GM12878 (cell line): ENCODE measurements at regions not wholly inside any gene's neighbourhood (a gene's known extent, or its start where the extent isn't known, plus 50 kb on each side); places are given as distances from the start of the nearest gene placed in this dataset.

Source experiments
- ATAC-seq: fragments of 200-7000 bp; cut with Tn5 transposase; 3 replicates; pipeline ENCODE4 v1.9.1; 2020; ENCODE audit warnings: mild to moderate bottlenecking, moderate library complexity
- BruUV-seq: library from RNA; stranded (reverse); fragments of 400-500 nt; replicated peaks from 2 replicates; lab custom pipeline; 2021; lab: Mats Ljungman, UMichigan
- CTCF ChIA-PET: fragments of 300-600 bp; sonication (Branson Sonifier 250); formaldehyde crosslinking; extraction: SDS; loops from one replicate; lab custom pipeline; 2021; ENCODE audit warnings: inconsistent platforms; lab: Yijun Ruan, JAX
- POLR2A ChIA-PET: fragments of 350-600 bp; formaldehyde crosslinking; extraction: SDS; loops from one replicate; lab custom pipeline; 2021; ENCODE audit warnings: inconsistent platforms; lab: Charles Lee
- RAD21 ChIA-PET: fragments of 300-600 bp; sonication (Branson Sonifier 250); formaldehyde crosslinking; loops from one replicate; lab custom pipeline; 2023; ENCODE audit warnings: antibody characterized with exemption; ENCODE audit not compliant: unreplicated experiment; lab: Charles Lee
- SMC1A ChIA-PET: fragments of 300-600 bp; sonication (Branson Sonifier 250); formaldehyde crosslinking; loops from one replicate; lab custom pipeline; 2023; ENCODE audit not compliant: unreplicated experiment, uncharacterized antibody; lab: Charles Lee
- DNase-seq: peaks from one replicate; pipeline ENCODE4 v3.0.0-alpha.2; 2011; ENCODE audit warnings: low read depth, low spot score
- FAIRE-seq: peaks from 3 replicates; lab custom pipeline; 2011; peaks lifted over from hg19 to GRCh38; lab: Jason Lieb, UNC
- H2AFZ ChIP-seq: 2 replicates; pipeline ENCODE4 v1.6.0; 2011; ENCODE audit warnings: low read depth, low read length, control low read depth; ENCODE audit not compliant: control insufficient read depth
- H3K27ac ChIP-seq: 2 replicates; pipeline ENCODE4 v1.5.1; 2011; ENCODE audit warnings: control low read depth; ENCODE audit not compliant: control insufficient read depth, insufficient read depth
- H3K27me3 ChIP-seq, 2 experiments: replicated peaks in 1 of 2; 2 replicates each; pipeline versions ENCODE4 v1.6.0 to v1.6.1; 2011; ENCODE audit warnings: low read length in 1 of 2; ENCODE audit not compliant: control insufficient read depth in 2 of 2, insufficient read depth in 2 of 2
- H3K36me3 ChIP-seq, 2 experiments: 2 replicates each; pipeline ENCODE4 v1.5.1; 2011; ENCODE audit warnings: low read length in 1 of 2; ENCODE audit not compliant: control insufficient read depth in 2 of 2, insufficient read depth in 2 of 2
- H3K4me1 ChIP-seq: 2 replicates; pipeline ENCODE4 v1.6.1; 2011; ENCODE audit warnings: mild to moderate bottlenecking, low read length, moderate library complexity, mixed read lengths; ENCODE audit not compliant: control insufficient read depth, insufficient read depth
- H3K4me2 ChIP-seq: 2 replicates; pipeline ENCODE4 v1.6.0; 2011; ENCODE audit warnings: control low read depth; ENCODE audit not compliant: control insufficient read depth, insufficient read depth
- H3K4me3 ChIP-seq: fragments of 200-600 bp; sonication (generic); 2 replicates; pipeline ENCODE4 v1.5.1; 2016
- H3K79me2 ChIP-seq: 2 replicates; pipeline ENCODE4 v1.6.0; 2011; ENCODE audit warnings: low read length; ENCODE audit not compliant: control insufficient read depth, insufficient read depth
- H3K9ac ChIP-seq: 2 replicates; pipeline ENCODE4 v1.8.0; 2011; ENCODE audit warnings: low read length, control low read depth, mixed read lengths; ENCODE audit not compliant: control insufficient read depth, insufficient read depth
- H3K9me3 ChIP-seq: replicated peaks from 3 replicates; pipeline ENCODE4 v1.5.1; 2011; ENCODE audit warnings: mild to moderate bottlenecking, low read length; ENCODE audit not compliant: control insufficient read depth, insufficient read depth
- H4K20me1 ChIP-seq: 2 replicates; pipeline ENCODE4 v1.6.0; 2011; ENCODE audit not compliant: control insufficient read depth, insufficient read depth
- ATF7 ChIP-seq: fragments of 450-650 bp; IDR thresholded peaks from 2 replicates; pipeline ENCODE4 v1.6.1; 2016; ENCODE audit warnings: low read depth, mild to moderate bottlenecking
- CBX5 ChIP-seq: sonication (generic); IDR thresholded peaks from 2 replicates; pipeline ENCODE4 v1.6.1; 2016; ENCODE audit warnings: low read depth, moderate library complexity, mild to moderate bottlenecking, inconsistent platforms
- EGR1 ChIP-seq, 2 experiments: IDR thresholded peaks; 1 replicate in 1 of 2; 2 replicates in 1 of 2; pipeline ENCODE4 v1.6.1; 2011 to 2012; ENCODE audit warnings: low read depth in 2 of 2, low read length in 2 of 2, borderline replicate concordance in 1 of 2, mild to moderate bottlenecking in 1 of 2, moderate library complexity in 1 of 2
- ETV6 ChIP-seq, 2 experiments: fragments of 450-650 bp in 1 of 2; IDR thresholded peaks in 1 of 2; conservative IDR thresholded peaks in 1 of 2; 2 replicates each; pipeline ENCODE4 v1.6.1; 2014; ENCODE audit warnings: antibody characterized with exemption in 1 of 2, borderline replicate concordance in 1 of 2, low read depth in 1 of 2, mild to moderate bottlenecking in 1 of 2, moderate library complexity in 1 of 2
- HDAC6 ChIP-seq: fragments of 200-600 bp; sonication (generic); IDR thresholded peaks from one replicate; pipeline ENCODE4 v1.8.0; 2017; ENCODE audit warnings: antibody characterized with exemption; ENCODE audit not compliant: unreplicated experiment
- MTA2 ChIP-seq: fragments of 450-650 bp; IDR thresholded peaks from 2 replicates; pipeline ENCODE4 v1.6.1; 2016; ENCODE audit warnings: low read depth, mild to moderate bottlenecking, moderate library complexity
- MYC ChIP-seq: IDR thresholded peaks from 2 replicates; pipeline ENCODE4 v1.6.1; 2011; ENCODE audit warnings: mild to moderate bottlenecking, low read length, moderate library complexity, inconsistent platforms; ENCODE audit not compliant: insufficient read depth, insufficient replicate concordance, insufficient read length, severe bottlenecking
- NRF1 ChIP-seq: conservative IDR thresholded peaks from 2 replicates; pipeline ENCODE4 v1.6.1; 2011; ENCODE audit warnings: mild to moderate bottlenecking, low read depth, low read length, improper control_type of control experiment
- PAX8 ChIP-seq: fragments of 450-650 bp; IDR thresholded peaks from 2 replicates; pipeline ENCODE4 v1.6.1; 2017; ENCODE audit warnings: mild to moderate bottlenecking, moderate library complexity
- SMAD1 ChIP-seq: fragments of 450-650 bp; IDR thresholded peaks from 2 replicates; pipeline ENCODE4 v1.6.1; 2018; ENCODE audit warnings: mild to moderate bottlenecking, low read depth; ENCODE audit not compliant: partially characterized antibody
- SMAD5 ChIP-seq: IDR thresholded peaks from 2 replicates; pipeline ENCODE4 v1.6.1; 2016; ENCODE audit warnings: antibody characterized with exemption, low read depth
- SP1 ChIP-seq: IDR thresholded peaks from one replicate; pipeline ENCODE4 v1.6.1; 2011; ENCODE audit warnings: low read depth, low read length
- SREBF2 ChIP-seq: IDR thresholded peaks from 2 replicates; pipeline ENCODE4 v1.6.1; 2012; ENCODE audit warnings: mild to moderate bottlenecking, low read length
- STAT1 ChIP-seq: fragments of 450-650 bp; conservative IDR thresholded peaks from 2 replicates; pipeline ENCODE4 v1.6.1; 2014; ENCODE audit warnings: antibody characterized with exemption, mild to moderate bottlenecking
- ZNF217 ChIP-seq: fragments of 450-650 bp; IDR thresholded peaks from 2 replicates; pipeline ENCODE4 v1.6.1; 2017; ENCODE audit warnings: antibody characterized with exemption, mild to moderate bottlenecking
- ZSCAN29 ChIP-seq: fragments of 450-650 bp; IDR thresholded peaks from 2 replicates; pipeline ENCODE4 v1.6.1; 2017; ENCODE audit warnings: mild to moderate bottlenecking, moderate library complexity
- in situ Hi-C: fragments of 300-500 bp; cut with MboI; formaldehyde crosslinking; loops from 9 replicates; pipeline ENCODE4 v1.14.3; 2018; ENCODE audit warnings: mixed read lengths
- intact Hi-C: fragments of 100-400 bp; cut with micrococcal nuclease; formaldehyde crosslinking; loops from one replicate; pipeline ENCODE4 v1.14.2; 2022; ENCODE audit not compliant: unreplicated experiment
- TF ChIP-seq, protein P1 (sequence below): fragments of 450-650 bp; IDR thresholded peaks from 2 replicates; pipeline ENCODE4 v1.6.1; 2017; ENCODE audit warnings: mild to moderate bottlenecking
- TF ChIP-seq, protein P2 (sequence below): fragments of 450-650 bp; IDR thresholded peaks from 2 replicates; pipeline ENCODE4 v1.6.1; 2017; ENCODE audit warnings: low read depth, mild to moderate bottlenecking, moderate library complexity
- TF ChIP-seq, protein P3 (sequence below): fragments of 150-350 bp; IDR thresholded peaks from 2 replicates; pipeline ENCODE4 v1.6.1; 2016; ENCODE audit warnings: low read depth, low read length

DNA sequence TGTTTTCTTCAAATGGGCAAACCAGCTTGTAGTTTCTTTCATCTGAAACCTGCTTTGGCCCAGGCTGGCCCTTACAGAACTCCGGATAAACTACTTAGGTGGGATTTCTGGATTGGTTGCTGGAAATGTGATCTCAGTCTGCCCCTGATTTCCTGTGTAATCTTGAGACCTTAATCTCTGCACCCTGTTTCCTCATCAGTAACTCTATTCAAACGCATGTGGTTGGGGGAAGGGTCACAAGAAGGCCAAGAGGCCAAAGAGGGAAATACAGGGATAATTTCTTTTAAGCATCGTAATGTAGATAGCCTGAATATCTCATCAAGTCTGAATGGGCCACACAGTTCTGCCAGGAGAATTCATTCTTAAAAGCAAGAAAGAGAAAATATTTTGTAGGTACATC is 483.6 kb downstream of the LTN1 start (continued):
- TF ChIP-seq EGR1 (IDR thresholded peaks at IDR 0.05; ENCODE audit: borderline replicate concordance in 1 of 2, low read depth in 2 of 2, low read length in 2 of 2) (no peak), ATF7 (no peak)

DNA sequence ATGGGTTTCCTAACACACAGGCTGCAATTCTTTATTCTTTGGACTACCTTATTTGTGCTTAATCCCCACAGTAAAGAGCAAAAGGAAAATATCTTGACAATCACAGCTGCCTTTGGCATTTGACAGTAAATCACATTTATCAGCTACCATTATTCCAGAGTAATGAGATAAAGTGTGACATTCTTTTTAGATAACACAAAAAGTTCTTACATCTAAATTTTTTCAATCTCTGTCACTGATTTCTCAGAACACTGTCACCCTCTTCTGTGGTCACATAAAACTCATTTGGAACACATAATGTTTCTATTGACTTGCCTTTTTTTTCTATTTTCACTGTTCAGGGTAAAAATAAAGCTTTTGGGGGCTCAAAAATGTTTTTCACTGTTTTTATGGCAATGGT is 484.6 kb downstream of the LTN1 start:
- FAIRE-seq (no peak), ATAC-seq (no peak), DNase-seq (no peak)
- ChIA-PET RAD21 (no interaction called here), SMC1A (no interaction called here), POLR2A (no interaction called here), CTCF (interaction anchor here (1.0 kb wide), 1 partner anchor 9 kb away, joined by 3 read pairs; no protein-coding TSS in a partner anchor)
- Histone ChIP-seq H3K27ac (no peak overlapping the region), H3K4me1 (no peaks in the 10 kb centered on the region), H3K36me3 (no peaks in the 10 kb centered on the region), H3K4me3 (no peak overlapping the region), H3K27me3 (no peaks in the 10 kb centered on the region), H3K79me2 (no peaks in the 10 kb centered on the region), H4K20me1 (no peaks in the 10 kb centered on the region), H3K9me3 (no peaks in the 10 kb centered on the region), H3K9ac (no peak overlapping the region), H2AFZ (no peak overlapping the region), H3K4me2 (no peak overlapping the region)
- no TSS peak for BruUV-seq
- intact Hi-C loops: no loop called here
- in situ Hi-C loops: no loop called here
- TF ChIP-seq SMAD1 (no peak), MTA2 (no peak), ETV6 (conservative IDR thresholded peaks at IDR 0.05 in 1 of 2, IDR thresholded peaks at IDR 0.05 in 1 of 2; ENCODE audit: borderline replicate concordance in 1 of 2, low read depth in 1 of 2) (no peak), PAX8 (no peak), SMAD5 (no peak), SREBF2 (no peak), STAT1 (no peak), SP1 (no peak), ZSCAN29 (no peak), NRF1 (no peak), HDAC6 (no peak), CBX5 (no peak), MYC (no peak), ZNF217 (no peak)
- TF ChIP-seq, protein P1, sequence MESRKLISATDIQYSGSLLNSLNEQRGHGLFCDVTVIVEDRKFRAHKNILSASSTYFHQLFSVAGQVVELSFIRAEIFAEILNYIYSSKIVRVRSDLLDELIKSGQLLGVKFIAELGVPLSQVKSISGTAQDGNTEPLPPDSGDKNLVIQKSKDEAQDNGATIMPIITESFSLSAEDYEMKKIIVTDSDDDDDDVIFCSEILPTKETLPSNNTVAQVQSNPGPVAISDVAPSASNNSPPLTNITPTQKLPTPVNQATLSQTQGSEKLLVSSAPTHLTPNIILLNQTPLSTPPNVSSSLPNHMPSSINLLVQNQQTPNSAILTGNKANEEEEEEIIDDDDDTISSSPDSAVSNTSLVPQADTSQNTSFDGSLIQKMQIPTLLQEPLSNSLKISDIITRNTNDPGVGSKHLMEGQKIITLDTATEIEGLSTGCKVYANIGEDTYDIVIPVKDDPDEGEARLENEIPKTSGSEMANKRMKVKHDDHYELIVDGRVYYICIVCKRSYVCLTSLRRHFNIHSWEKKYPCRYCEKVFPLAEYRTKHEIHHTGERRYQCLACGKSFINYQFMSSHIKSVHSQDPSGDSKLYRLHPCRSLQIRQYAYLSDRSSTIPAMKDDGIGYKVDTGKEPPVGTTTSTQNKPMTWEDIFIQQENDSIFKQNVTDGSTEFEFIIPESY: no peak
- TF ChIP-seq, protein P2, sequence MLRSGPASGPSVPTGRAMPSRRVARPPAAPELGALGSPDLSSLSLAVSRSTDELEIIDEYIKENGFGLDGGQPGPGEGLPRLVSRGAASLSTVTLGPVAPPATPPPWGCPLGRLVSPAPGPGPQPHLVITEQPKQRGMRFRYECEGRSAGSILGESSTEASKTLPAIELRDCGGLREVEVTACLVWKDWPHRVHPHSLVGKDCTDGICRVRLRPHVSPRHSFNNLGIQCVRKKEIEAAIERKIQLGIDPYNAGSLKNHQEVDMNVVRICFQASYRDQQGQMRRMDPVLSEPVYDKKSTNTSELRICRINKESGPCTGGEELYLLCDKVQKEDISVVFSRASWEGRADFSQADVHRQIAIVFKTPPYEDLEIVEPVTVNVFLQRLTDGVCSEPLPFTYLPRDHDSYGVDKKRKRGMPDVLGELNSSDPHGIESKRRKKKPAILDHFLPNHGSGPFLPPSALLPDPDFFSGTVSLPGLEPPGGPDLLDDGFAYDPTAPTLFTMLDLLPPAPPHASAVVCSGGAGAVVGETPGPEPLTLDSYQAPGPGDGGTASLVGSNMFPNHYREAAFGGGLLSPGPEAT: no peak
- TF ChIP-seq, protein P3, sequence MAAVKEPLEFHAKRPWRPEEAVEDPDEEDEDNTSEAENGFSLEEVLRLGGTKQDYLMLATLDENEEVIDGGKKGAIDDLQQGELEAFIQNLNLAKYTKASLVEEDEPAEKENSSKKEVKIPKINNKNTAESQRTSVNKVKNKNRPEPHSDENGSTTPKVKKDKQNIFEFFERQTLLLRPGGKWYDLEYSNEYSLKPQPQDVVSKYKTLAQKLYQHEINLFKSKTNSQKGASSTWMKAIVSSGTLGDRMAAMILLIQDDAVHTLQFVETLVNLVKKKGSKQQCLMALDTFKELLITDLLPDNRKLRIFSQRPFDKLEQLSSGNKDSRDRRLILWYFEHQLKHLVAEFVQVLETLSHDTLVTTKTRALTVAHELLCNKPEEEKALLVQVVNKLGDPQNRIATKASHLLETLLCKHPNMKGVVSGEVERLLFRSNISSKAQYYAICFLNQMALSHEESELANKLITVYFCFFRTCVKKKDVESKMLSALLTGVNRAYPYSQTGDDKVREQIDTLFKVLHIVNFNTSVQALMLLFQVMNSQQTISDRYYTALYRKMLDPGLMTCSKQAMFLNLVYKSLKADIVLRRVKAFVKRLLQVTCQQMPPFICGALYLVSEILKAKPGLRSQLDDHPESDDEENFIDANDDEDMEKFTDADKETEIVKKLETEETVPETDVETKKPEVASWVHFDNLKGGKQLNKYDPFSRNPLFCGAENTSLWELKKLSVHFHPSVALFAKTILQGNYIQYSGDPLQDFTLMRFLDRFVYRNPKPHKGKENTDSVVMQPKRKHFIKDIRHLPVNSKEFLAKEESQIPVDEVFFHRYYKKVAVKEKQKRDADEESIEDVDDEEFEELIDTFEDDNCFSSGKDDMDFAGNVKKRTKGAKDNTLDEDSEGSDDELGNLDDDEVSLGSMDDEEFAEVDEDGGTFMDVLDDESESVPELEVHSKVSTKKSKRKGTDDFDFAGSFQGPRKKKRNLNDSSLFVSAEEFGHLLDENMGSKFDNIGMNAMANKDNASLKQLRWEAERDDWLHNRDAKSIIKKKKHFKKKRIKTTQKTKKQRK: no peak
